GM12878 (cell line): ENCODE measurements at regions not wholly inside any gene's neighbourhood (a gene's known extent, or its start where the extent isn't known, plus 50 kb on each side); places are given as distances from the start of the nearest gene placed in this dataset.

ENCODE experiments used
- CTCF ChIP-seq, 3 experiments: IDR thresholded peaks in 2 of 3; conservative IDR thresholded peaks in 1 of 3; 2 replicates each; pipeline ENCODE4 v1.5.1; 2011; ENCODE audit warnings: low read depth in 3 of 3, low read length in 3 of 3, mild to moderate bottlenecking in 3 of 3, control low read depth in 2 of 3, moderate library complexity in 2 of 3, inconsistent platforms in 1 of 3, mixed read lengths in 1 of 3; ENCODE audit not compliant: control insufficient read depth in 2 of 3, insufficient read depth in 1 of 3; ENCODE audit errors: extremely low read depth in 1 of 3
- GABPA ChIP-seq: IDR thresholded peaks from 2 replicates; pipeline ENCODE4 v1.6.1; 2014; ENCODE audit warnings: antibody characterized with exemption, low read depth, mild to moderate bottlenecking, inconsistent platforms
- TCF7 ChIP-seq: IDR thresholded peaks from 2 replicates; pipeline ENCODE4 v1.6.1; 2014; ENCODE audit warnings: antibody characterized with exemption, borderline replicate concordance

DNA sequence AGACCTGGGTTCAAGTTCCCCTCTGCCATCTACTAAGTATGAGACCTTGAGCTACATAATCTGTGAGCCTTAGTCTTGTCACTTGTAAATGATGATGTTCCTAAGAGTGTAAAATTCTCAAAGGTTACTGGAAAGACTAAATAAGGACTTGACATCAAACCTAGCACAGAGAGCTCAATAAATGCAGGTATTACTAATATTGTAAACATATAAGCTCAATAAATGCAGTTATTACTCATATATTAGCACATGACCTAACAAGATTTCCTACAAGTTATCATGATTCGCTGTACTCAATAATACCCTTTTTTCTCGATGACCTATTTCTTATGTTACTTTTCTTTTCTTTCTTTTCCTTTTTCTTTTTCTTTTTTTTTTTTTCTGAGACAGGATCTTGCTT, 174.9 kb downstream of the ZNF281 start:
- no peak for TF ChIP-seq TCF7
- TF ChIP-seq CTCF (IDR thresholded peaks at IDR 0.05 in 2 of 3, conservative IDR thresholded peaks at IDR 0.05 in 1 of 3; ENCODE audit: control insufficient read depth in 2 of 3, extremely low read depth in 1 of 3, insufficient read depth in 1 of 3, low read depth in 3 of 3, low read length in 3 of 3): no peak
- TF ChIP-seq GABPA: no peak
